Skin epidermis (tissue), 12 donors: ENCODE measurements at regions not wholly inside any gene's neighbourhood (a gene's known extent, or its start where the extent isn't known, plus 50 kb on each side); places are given as distances from the start of the nearest gene placed in this dataset.

Experiments used
- H3K27ac ChIP-seq, 21 experiments: fragments of 200-600 bp; sonication (generic) in 11 of 21; one replicate each; pipeline ENCODE4 v1.5.0; 2020; ENCODE audit warnings: mild to moderate bottlenecking in 3 of 21, inconsistent platforms in 2 of 21, moderate library complexity in 2 of 21
- H3K4me3 ChIP-seq, 7 experiments: fragments of 200-600 bp; sonication (generic) in 2 of 7; one replicate each; pipeline ENCODE4 v1.5.0; 2020; ENCODE audit warnings: inconsistent platforms in 2 of 7, mild to moderate bottlenecking in 2 of 7, moderate library complexity in 1 of 7

DNA sequence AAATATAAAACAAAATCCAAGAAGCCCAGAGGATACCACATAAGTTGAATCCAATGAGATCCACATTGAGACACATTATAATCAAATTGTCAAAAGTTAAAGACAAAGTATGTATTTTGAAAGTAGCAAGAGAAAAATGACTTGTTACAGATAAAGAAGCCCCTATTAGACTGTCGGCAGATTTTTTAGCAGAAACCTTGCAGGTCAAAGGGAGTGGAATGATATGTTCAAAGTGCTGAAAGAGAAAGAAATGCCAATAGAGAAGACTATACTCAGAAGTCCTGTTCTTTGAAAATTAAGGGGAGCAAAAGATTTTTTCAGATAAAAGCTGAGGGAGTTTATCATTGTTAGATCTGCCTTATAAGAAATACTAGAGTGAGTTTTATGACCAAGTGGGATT lies 148.9 kb upstream of the EPHA5 start:
- Histone ChIP-seq H3K27ac (no peak overlapping the region), H3K4me3 (no peak overlapping the region)

DNA sequence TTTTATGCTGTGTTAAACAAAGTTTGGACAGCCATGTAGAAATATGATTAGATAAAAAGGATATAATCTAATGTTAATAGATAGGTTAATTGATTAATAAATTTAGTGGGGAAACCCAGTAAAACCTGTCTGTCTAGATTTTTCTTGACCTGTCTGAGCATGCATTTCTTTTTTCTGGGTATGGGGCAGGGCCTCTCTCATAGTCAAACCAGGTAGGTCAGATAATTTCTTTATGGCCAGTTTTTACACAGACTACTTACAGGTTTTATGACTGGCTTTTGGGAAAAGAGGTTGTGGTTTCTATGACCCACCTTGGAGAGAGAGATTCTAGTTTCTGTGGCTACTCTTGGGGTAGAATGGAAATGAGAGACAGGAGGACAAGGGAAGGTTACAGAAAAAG lies 135.6 kb upstream of the EPHA5 start:
- Histone ChIP-seq H3K27ac (no peak overlapping the region), H3K4me3 (no peak overlapping the region)

DNA sequence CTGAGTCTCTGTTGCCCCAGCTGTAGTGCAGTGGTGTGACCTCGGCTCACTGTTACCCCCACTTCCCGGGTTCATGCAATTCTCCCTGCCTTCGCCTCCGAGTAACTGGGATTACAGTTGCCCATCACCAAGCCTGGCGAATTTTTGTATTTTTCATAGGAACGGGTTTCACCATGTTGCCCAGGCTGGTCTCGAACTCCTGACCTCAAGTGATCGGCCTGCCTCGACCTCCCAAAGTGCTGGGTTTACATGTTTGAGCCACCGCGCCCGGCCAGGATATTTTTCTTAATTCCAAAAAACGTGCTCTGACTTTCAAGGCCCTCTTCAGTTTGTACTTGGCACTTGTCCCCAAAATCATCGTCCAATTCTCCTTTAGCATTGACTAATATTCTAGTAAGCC lies 129.2 kb upstream of the EPHA5 start:
- Histone ChIP-seq H3K27ac (no peak overlapping the region), H3K4me3 (no peak overlapping the region)

DNA sequence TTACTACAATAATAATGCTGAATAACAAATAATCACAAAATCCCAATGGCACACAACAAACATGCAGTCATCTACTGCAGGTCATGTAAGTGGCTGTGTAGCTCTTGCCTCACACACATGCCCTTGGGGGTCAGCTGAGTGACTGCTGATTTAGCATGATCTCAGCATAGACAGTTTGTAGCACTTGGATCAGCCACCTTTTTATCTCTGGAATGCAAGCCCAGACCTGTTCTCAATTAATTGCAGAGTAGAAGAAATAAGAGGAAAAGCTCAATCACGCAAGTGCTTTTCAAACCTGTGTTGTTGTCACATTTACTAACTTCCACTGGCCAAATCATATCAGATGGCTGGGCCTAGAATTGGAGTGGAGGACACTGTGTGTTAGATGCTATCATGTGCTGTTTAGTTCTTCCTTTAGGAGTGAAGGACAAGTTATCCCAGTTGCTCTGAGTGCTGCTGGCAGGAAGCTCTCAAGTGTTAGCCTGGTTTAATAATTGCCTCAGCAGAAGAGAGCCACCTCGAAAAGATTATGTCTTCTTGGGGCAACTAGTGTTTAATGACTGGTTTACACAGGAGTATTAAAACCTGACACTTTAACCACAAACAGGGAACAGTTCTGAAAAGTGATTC lies 128.3 kb upstream of the EPHA5 start:
- Histone ChIP-seq H3K4me3 (no peak overlapping the region), H3K27ac (no peak overlapping the region)

DNA sequence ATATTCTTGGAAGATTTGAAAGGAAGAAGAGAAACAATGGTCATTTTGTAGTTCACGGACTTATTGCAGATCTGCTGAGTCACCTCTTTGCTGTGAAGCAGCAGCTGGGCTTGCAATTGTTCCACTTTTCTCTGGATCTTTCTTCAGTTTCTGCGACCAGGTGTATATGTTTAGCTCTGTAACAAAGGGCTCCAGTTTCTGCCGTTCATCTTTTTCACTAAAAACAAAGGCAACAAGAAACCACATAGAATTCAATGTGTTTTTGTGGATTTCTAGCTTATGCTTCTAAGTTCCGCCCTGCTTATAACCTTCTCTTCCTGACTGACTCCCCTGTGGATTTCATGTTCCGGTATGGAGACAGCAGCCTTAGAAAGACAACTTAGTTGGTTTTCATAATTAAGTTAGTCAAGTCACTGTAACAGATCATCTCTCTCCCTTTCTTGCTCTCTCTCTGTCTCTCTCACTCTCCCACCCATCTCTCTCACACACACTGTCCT lies 121.6 kb upstream of the EPHA5 start:
- Histone ChIP-seq H3K4me3 (no peak overlapping the region), H3K27ac (no peak overlapping the region)

DNA sequence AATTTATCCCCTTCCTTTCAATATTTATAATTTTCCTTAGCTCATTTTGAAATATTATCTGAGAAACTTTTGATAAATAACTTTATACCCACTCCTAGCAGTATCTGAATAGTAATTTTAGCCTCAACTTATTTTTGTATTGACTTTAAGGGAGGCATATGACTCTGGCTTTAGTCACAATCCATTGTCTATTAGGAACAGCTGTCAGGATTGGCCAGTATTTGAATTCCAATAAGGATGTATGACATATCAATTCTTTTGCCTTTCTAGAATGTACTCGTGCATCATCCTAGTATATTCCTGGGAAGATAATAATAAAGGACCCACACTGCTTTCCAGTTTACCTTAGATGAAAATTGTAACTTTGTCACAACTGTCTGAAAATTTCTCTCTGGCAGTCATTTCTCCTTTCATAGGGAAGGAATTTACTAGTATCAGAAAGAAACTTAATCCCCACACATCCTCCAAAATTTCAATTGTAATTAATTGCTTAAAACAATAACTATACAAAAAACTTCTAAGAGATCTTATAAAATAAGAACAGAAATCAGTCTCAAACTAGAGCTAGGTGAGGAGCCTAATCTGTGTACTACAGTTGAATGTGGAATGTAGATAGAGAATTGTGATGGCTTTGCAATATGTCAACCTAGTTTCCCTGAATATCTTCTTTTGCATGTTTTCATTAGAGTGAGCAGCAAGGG lies 121.0 kb upstream of the EPHA5 start:
- no peak overlapping the region for H3K27ac ChIP-seq
- no peak overlapping the region for H3K4me3 ChIP-seq

DNA sequence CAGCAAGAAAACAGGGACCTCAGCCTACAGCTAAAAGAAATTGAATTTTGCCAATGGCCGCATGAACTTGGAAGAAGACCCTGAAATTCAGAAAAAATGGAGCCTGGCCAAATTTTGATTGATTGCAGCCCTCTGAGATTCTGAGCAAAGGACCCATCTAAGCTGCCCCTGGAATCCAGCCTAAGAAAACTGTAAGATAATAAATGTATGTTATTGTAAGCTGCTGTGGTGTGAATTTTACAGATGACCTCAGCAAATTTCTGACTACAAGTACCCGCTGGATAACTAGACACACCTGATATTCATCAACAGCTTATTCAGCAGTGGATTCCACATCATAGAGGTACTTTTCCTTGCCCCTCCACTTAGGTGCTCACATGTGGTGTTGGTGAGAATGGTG lies 119.5 kb upstream of the EPHA5 start:
- Histone ChIP-seq H3K27ac (no peak overlapping the region), H3K4me3 (no peak overlapping the region)

DNA sequence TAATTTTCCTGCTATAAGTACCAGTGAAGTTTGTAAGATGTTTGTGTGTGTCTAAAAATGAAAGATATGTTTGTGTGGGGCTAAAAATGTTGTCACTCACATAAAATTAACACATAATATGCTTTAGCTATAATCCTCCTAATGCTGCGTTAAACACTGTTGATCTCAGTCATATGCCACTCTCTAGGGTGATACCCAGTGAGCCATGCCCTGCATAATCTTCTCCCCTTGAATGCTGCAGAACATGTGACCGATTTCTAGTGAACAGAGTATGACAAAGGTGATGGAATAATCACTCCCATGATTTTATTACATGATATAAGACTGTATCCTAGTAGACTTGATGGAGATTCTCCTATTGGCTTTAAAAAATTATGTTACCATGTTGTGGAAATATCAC lies 119.1 kb upstream of the EPHA5 start:
- Histone ChIP-seq H3K4me3 (no peak overlapping the region), H3K27ac (no peak overlapping the region)

DNA sequence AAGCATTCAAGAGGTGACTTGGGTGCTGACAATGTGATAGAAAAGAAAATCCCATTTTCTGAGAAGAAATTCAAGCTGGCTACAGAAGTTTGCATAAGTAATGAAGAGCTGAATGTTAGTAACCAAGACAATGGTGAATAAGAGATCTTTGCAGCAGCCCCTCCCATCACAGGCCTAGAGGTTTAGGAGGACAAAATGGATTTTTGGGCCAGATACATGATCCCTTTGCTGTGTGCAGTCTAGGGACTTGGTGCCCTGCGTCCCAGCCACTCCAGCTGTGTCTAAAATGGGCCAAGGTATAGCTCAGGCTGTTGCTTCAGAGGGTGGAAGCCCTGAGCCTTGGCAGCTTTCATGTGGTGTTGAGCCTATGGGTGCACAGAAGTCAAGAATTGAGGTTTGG lies 107.0 kb upstream of the EPHA5 start:
- H3K4me3 ChIP-seq, result no peak overlapping the region
- H3K27ac ChIP-seq, result no peak overlapping the region

DNA sequence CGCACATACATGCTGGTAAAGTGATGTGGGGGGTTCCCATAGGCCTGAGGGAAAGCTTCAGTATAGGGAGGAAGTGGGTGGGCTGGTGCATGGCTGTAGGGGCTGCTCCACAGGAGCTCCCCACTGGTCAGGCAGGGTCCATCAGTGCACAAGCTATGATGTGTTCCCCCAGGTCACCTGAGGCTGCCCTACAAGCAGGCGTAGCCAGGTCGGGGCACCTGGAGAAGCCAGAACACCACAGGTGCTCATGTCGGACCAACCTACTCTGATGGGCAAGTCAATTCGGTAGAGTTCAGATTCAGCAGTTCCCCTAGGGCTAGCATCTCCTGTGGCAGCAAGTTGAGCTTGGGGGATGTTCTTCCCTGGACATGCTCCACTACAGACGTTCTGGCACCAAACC lies 103.3 kb upstream of the EPHA5 start:
- Histone ChIP-seq H3K4me3 (no peak overlapping the region), H3K27ac (no peak overlapping the region)

DNA sequence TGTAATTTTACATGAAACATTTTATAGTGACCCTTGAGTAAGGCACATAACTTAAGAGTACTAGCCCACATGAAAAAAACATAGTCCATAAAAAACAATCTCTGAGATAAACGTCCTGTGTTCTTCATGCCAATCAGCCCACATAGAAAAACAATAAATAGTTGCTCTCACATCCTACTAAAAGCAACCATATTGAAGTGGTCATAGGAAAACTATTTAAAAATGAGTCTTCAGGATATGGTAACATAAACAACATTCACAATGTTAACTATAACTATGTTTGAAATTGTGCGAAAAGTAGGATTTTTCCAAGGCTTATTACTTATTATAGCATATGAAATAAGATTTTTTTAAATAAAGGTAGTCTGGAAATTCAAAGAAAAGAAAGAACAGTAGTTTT lies 77.1 kb upstream of the EPHA5 start:
- H3K27ac ChIP-seq, result no peak overlapping the region
- no peak overlapping the region for H3K4me3 ChIP-seq

DNA sequence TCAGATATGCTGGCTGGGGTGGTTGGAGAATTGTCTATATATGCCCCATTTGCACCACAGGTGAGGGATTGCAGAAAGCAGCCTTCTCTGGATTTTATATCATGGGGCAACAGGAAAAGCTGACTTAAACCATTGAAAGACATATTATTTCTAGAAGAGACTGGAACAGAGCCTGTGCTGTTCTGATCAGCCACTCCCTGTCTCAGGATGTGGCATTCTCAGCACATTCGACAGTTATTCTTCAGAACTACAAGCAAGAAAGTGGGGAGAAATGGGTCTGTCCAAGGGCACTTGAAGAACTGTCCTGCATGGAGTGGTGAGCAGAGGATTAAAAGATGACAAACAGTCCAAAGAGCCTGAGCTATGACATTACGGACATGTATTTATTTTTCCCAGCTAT lies 67.8 kb upstream of the EPHA5 start:
- no peak overlapping the region for H3K4me3 ChIP-seq
- H3K27ac ChIP-seq, result no peak overlapping the region

DNA sequence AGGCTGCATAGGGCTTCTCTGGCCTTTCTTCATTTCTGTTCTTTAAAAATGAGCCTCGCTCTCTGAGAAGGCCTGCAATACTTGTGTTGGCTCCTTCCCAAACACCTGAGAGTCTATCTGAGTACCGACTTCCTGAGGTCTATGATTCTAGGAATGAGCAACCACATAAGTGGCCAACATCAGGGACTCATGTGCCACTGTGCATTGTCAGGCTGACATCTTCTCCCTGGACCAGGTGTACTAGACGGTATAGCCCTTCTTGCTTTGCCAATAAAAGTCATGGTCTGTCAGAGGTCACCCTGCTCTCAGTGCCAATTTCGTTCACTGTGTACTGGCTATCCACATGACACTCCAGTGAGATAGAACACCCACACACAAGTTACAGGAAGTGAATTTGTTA lies 67.4 kb upstream of the EPHA5 start:
- Histone ChIP-seq H3K4me3 (no peak overlapping the region), H3K27ac (no peak overlapping the region)

DNA sequence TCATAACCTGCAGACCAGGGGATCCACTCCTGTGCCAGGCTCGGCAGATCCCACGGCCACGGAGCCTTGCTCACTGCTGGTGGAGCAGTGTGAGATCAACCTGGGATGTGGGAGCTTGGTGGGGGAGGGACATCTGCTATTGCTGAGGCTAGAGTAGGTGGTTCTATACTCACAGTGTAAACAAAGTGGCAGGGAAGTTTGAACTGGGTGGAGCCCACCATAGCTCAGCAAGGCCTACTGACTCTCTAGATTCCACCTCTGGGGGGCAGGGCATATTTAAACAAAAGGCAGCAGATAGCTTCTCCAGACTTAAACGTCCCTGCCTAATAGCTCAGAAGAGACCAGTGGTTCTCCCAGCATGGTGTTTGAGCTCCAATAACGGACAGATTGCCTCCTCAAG lies 54.7 kb upstream of the EPHA5 start:
- Histone ChIP-seq H3K27ac (no peak overlapping the region), H3K4me3 (no peak overlapping the region)
